ENCODE measurements at regions not wholly inside any gene's neighbourhood (a gene's known extent, or its start where the extent isn't known, plus 50 kb on each side); places are given as distances from the start of the nearest gene placed in this dataset.

DNA sequence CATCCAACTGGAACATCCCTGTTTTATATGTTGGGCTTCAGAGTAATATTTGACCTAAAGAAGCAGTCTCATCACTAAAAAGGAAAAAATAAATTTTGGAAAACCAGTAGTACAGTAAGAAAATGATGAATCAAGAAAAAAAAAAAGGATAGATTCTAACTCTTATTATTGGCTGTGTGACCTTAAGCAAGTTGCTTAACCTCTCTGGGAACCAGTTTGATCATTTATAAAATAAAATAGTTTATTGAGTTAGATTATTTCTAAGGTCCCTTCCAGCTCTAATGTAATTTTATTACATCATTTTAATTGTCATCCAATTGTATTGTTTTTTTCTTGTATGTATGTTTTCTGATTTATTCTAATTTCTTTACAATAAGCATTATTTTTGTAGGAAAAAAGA lies 127.0 kb downstream of the PRELID2 start:
- no peak for DNase-seq (ENCODE audit: low read depth, low spot score)

DNA sequence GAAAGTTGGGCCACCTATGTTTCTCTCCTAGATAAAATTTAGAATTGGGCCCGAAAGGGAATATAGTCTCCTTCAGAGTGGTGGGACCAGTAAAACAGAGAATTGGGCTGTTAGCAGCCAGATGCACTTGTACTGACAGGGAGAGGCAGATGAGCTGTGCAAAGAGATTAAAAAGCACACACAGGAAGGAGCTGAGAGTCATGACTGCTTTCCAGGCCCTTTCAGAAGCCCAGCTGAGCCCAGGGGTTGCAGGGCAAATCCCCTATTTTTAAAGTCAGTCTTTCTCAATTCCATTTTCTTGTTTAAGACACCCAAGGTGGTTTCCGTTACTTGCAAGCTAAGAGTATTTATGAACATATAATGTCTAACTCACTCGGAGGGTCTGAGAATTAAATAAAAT lies 130.4 kb downstream of the PRELID2 start:
- DNase-seq (ENCODE audit: low read depth, low spot score): no peak

DNA sequence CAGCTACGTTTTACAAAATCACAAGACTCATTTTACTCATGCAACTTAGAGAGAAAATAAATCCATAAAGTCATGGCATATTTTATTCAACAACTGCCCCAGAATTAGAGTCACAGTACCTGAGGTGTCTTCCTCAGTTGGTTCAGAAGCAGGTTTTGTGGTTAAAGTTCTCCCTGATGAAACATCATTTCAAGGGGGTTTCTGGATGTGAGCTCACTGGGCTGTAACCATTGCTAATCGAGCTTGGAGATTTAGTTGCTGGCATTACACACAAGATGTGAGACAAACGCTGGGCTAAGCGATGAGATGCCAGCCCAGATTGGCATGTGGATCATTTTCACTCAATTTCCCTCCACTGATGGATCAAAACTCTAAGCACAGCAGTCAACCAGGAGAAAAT lies 131.3 kb downstream of the PRELID2 start:
- no peak for DNase-seq (ENCODE audit: low read depth, low spot score)

DNA sequence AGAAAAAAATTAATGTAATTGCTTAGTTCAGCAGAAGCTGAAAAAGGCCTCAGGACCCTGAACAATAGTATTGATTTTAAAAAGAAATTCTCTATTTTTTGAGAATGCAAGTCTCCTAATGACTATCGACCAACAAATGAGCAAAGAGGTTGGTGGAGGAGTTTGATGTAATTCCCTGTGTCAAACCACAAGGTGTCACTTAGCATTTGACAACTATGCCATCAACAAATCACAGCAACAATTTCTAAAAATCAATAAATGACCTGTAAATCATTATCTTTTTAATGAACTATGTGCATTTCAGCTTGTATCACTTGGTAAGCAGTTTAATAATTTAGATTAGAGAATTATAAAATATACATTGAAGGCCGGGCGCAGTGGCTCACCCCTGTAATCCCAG lies 133.7 kb downstream of the PRELID2 start:
- DNase-seq (ENCODE audit: low read depth, low spot score): no peak

- no peak for DNase-seq (ENCODE audit: low read depth, low spot score)
Measured at GRCh38 chr5:145699846-145700245, 135.3 kb downstream of the PRELID2 start.

DNA sequence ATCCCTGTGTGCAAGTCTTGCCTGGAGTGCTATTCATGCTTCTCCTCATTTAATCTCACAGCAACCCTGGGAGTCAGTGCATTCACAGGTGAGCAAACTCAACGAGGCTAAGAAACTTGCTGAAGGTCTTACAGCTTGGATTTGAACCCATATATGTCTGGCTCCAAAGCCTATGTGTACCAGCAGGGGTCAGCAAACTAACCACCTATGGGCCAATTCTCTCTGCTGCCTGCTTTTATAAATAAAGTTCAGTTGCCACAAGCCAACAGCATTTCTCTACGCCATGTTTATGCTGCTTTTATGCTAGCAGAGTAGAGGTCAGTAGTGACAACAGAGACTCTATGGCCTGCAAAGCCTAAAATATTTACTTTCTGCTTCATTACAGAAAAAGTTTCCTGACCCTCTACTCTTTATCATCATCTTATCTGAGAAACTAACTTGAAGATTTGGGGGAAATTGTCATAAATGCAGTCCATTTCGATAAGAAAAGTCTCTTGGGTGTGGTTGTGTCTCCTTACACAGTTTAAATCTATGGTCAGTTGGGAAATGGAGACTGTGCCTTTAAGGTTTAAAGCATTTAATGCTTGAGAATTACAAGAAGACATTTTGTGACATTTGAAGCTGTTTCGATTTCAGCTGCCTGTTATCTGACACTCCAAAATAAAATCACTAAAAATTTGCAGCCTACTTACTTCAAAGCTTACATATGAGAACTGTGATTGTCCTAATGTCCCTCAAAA lies 137.7 kb downstream of the PRELID2 start:
- no peak for DNase-seq (ENCODE audit: low read depth, low spot score)

DNA sequence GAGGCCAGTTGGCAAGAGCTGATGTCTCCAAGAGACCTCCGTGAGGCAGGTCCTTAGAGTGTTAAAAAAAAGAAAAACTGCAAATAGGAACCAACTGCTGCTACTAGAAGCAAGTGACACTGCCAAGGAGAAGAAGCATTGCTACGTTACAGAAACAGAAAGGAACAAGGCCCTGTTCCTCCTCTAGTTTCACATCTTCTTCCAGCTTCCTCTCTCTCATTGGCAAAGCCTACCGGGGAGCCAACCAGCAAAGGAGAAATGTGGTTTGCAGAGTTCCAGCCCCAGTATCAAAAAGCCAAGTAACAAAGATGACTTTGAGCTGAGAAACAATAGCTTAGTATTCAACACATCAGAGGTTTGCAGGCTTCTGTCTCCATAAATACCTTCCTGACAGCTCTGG lies 145.9 kb downstream of the PRELID2 start:
- DNase-seq (ENCODE audit: low read depth, low spot score): no peak

- no peak for DNase-seq (ENCODE audit: low read depth, low spot score)
Measured at GRCh38 chr5:145687943-145688342, 147.2 kb downstream of the PRELID2 start.

GRCh38 chr5:145685417-145685816 lies 149.7 kb downstream of the PRELID2 start:
- no peak for DNase-seq (ENCODE audit: low read depth, low spot score)

DNA sequence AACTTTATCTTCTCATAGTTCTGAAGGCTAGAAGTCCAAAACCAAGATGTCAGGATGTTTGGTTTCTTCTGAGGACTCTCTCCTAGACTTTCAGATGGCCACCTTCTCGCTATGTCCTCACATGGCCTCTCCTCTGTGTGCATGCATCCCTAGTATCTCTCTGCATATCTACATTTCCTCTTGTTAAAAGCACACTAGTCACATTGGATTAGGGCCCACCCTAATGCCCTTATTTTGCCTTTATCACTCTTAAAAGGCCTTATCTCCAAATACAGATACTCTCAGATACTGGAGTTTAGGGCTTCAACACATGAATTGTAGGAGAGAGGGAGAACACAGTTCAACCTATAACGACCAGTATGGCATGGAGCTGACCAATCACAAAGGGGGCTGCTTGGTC lies 151.7 kb downstream of the PRELID2 start:
- DNase-seq (ENCODE audit: low read depth, low spot score): no peak

DNA sequence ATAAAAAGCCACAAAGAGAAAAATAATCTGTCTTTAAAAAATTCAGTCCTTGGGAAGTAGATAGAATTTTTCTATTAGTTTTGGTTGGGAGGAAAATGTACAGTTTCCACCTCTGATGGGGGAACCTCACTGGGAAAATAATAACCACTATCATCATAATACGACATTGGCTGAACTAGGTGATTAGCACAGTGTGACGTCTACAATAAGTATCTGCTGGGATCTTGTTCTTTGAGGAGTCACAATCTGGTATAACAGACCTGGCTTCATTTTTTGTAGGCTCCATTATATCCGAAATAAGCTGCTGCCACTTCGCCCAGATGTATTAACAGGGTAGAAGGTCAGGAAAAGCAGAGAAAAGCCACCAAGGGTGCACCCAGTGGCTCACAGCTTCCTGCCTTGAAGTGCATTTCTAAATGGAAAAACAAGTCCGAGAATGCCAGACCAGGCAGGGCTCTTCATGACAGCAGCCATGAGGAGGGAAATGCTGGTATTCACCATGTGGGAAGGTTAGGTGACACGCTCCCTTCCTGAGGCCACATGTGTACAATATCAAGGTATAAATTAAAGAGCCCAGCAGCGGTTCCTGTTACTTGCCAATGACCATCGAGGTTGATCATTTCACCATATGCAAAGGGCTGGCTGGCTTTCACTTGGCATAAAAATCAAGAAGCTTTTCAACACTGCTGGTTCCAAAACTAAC lies 152.8 kb downstream of the PRELID2 start:
- DNase-seq (ENCODE audit: low read depth, low spot score): no peak

GRCh38 chr5:145681686-145682085 lies 153.5 kb downstream of the PRELID2 start:
- no peak for DNase-seq (ENCODE audit: low read depth, low spot score)

GRCh38 chr5:145681216-145681615 lies 153.9 kb downstream of the PRELID2 start:
- no peak for DNase-seq (ENCODE audit: low read depth, low spot score)

DNA sequence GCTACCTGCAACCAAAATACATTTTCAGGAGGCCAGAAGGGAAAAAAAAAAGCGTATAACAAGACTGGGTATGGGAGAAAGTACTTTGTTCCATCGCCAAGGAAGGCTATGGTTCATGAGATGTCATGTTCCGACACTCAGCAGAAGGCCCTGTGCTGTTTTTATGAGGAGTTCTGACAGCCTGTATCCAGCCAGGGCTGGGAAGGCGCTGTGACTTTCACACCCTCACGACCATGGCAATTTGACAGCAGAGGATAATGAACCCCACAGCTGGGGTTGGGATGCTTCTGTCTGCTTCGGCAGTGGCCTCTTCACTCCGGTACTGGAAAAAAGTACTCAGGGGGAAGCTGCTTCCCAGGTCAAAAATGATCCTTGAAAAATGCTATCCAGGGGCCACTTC lies 154.4 kb downstream of the PRELID2 start:
- no peak for DNase-seq (ENCODE audit: low read depth, low spot score)

- no peak for DNase-seq (ENCODE audit: low read depth, low spot score)
Measured at GRCh38 chr5:145680169-145680568, 155.0 kb downstream of the PRELID2 start.

- DNase-seq (ENCODE audit: low read depth, low spot score): no peak
Measured at GRCh38 chr5:145678255-145678654, 156.9 kb downstream of the PRELID2 start.

GRCh38 chr5:145673786-145674185 lies 161.4 kb downstream of the PRELID2 start:
- no peak for DNase-seq (ENCODE audit: low read depth, low spot score)

DNA sequence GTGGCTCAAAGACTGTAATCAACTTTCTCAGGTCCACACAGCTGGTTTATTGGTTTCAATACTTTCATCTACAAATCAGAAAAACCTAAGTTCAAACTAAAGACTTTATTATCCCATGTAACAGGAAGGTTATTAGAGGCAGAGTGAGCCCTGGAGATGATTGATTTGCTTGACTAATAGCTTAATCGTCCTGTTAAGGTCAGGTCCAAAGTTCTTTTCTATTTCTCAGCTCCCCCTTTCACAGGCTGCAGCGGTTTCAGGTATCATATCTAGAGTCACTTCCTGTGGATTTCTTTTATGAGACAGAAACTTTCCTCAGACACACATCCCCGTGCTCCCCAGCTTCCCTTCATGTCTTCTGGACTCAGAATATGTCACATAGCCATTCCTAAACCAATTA lies 166.4 kb downstream of the PRELID2 start:
- no peak for DNase-seq (ENCODE audit: low read depth, low spot score)

- no peak for DNase-seq (ENCODE audit: low read depth, low spot score)
Measured at GRCh38 chr5:145667742-145668141, 167.4 kb downstream of the PRELID2 start.

GRCh38 chr5:145666591-145666990 lies 168.6 kb downstream of the PRELID2 start:
- DNase-seq (ENCODE audit: low read depth, low spot score): no peak

GRCh38 chr5:145661737-145662485 lies 173.2 kb downstream of the PRELID2 start:
- DNase-seq (ENCODE audit: low read depth, low spot score): no peak

GRCh38 chr5:145660897-145661640 lies 174.1 kb downstream of the PRELID2 start:
- no peak for DNase-seq (ENCODE audit: low read depth, low spot score)
